Stomach (tissue), 8 donors: ENCODE measurements at regions not wholly inside any gene's neighbourhood (a gene's known extent, or its start where the extent isn't known, plus 50 kb on each side); places are given as distances from the start of the nearest gene placed in this dataset.

Experiments
- DNase-seq, 2 donors: peaks; one replicate each; pipeline versions ENCODE4 v3.0.0 to v3.0.0-alpha.2; 2013 to 2019
- H3K27ac ChIP-seq, 5 donors: fragments of 200-600 bp in 4 of 5; sonication (generic) in 4 of 5; one replicate each; pipeline ENCODE4 v1.5.1; 2013 to 2019; ENCODE audit warnings: mild to moderate bottlenecking in 1 of 5, moderate library complexity in 1 of 5
- H3K27me3 ChIP-seq, 3 donors: fragments of 200-600 bp; sonication (generic); one replicate each; pipeline ENCODE4 v1.5.1; 2017 to 2019; ENCODE audit warnings: mixed run types in 1 of 3
- H3K36me3 ChIP-seq, 4 donors: fragments of 200-600 bp; sonication (generic); 1 replicate in 3 of 4; 2 replicates in 1 of 4; pipeline ENCODE4 v1.5.1; 2016 to 2019
- H3K4me1 ChIP-seq, 4 donors: fragments of 200-600 bp; sonication (generic); one replicate each; pipeline ENCODE4 v1.5.1; 2016 to 2019
- H3K4me3 ChIP-seq, 4 donors: fragments of 200-600 bp; sonication (generic) in 3 of 4; one replicate each; pipeline ENCODE4 v1.5.1; 2016 to 2019; ENCODE audit warnings: mild to moderate bottlenecking in 1 of 4
- H3K9me3 ChIP-seq, 4 donors: fragments of 200-600 bp; sonication (generic); one replicate each; pipeline ENCODE4 v1.5.1; 2016 to 2019
- EP300 ChIP-seq: sonication (generic); formaldehyde crosslinking; IDR thresholded peaks from one replicate; pipeline ENCODE4 v1.6.1; 2017; ENCODE audit warnings: antibody characterized with exemption
- POLR2A ChIP-seq, 4 donors: fragments of 450-650 bp; IDR thresholded peaks; one replicate each; pipeline ENCODE4 v1.6.1; 2016; ENCODE audit warnings: antibody characterized with exemption in 4 of 4, control low read depth in 2 of 4, mild to moderate bottlenecking in 1 of 4, moderate library complexity in 1 of 4
- POLR2AphosphoS5 ChIP-seq, 3 donors: sonication (generic); formaldehyde crosslinking; IDR thresholded peaks; one replicate each; pipeline ENCODE4 v1.6.1; 2016; ENCODE audit warnings: antibody characterized with exemption in 3 of 3
- WGBS, 5 donors: extraction: QIAGEN DNeasy Blood & Tissue Kit in 3 of 5; methylation state at CpG; one replicate each; pipeline versions ENCODE4 v1.1.5 to v1.1.7; 2013 to 2018; 5-methylcytosine and 5-hydroxymethylcytosine counted together
- intact Hi-C: fragments of 100-400 bp; cut with DNase I; formaldehyde crosslinking; loops from one replicate; pipeline ENCODE4 v1.15.1; 2023; ENCODE audit warnings: low total_unique reads
- TF ChIP-seq, protein P1 (sequence below), 7 experiments: fragments of 450-650 bp in 4 of 7; fragments of 200-600 bp in 3 of 7; sonication (generic) in 3 of 7; IDR thresholded peaks; one replicate each; pipeline ENCODE4 v1.5.1; 2016 to 2019; ENCODE audit warnings: antibody characterized with exemption in 7 of 7, control low read depth in 2 of 7, mild to moderate bottlenecking in 1 of 7
- donor health status: healthy with polysubstance abuse.
- donor health status: Bipolar disorder and iron deficiency.
- donor health status: healthy.

DNA sequence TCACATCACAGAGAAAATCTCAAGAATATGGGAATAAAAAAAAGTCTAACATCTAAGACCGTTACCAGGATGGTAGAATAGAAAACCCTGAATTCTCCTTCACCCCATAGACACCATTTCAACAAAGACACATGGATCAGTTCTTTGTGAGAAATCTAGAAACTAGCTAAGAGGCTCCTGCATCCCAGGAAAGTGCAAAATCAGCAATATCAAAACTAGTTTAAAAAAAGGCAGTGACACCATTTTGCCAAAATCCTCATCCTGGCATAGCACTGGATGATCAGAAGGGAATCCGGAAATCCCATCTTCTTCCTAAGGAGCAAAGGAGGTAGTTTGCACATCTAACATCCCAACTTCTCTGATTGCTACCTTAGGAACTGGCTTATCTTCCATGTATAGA is 88.9 kb upstream of the MAGEE2 start:
- TF ChIP-seq EP300: no peak
- no peak for TF ChIP-seq POLR2AphosphoS5 (IDR thresholded peaks at IDR 0.05)
- TF ChIP-seq, protein P1, sequence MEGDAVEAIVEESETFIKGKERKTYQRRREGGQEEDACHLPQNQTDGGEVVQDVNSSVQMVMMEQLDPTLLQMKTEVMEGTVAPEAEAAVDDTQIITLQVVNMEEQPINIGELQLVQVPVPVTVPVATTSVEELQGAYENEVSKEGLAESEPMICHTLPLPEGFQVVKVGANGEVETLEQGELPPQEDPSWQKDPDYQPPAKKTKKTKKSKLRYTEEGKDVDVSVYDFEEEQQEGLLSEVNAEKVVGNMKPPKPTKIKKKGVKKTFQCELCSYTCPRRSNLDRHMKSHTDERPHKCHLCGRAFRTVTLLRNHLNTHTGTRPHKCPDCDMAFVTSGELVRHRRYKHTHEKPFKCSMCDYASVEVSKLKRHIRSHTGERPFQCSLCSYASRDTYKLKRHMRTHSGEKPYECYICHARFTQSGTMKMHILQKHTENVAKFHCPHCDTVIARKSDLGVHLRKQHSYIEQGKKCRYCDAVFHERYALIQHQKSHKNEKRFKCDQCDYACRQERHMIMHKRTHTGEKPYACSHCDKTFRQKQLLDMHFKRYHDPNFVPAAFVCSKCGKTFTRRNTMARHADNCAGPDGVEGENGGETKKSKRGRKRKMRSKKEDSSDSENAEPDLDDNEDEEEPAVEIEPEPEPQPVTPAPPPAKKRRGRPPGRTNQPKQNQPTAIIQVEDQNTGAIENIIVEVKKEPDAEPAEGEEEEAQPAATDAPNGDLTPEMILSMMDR (IDR thresholded peaks at IDR 0.05): no peak
- no peak for TF ChIP-seq POLR2A (IDR thresholded peaks at IDR 0.05)
- Histone ChIP-seq H3K4me3 (no peak overlapping the region), H3K9me3 (peaks cover 0 to 19% (median 4%) of the 10 kb centered on the region in 4 donors), H3K27me3 (no peaks in the 10 kb centered on the region), H3K4me1 (no peaks in the 10 kb centered on the region), H3K36me3 (no peaks in the 10 kb centered on the region), H3K27ac (no peak overlapping the region)
- 67 to 83% (median 77%) methylated on average over 2 of the region's 2 CpGs for WGBS, 5 donors
- DNase-seq: no peak
- intact Hi-C loops: no loop called here

DNA sequence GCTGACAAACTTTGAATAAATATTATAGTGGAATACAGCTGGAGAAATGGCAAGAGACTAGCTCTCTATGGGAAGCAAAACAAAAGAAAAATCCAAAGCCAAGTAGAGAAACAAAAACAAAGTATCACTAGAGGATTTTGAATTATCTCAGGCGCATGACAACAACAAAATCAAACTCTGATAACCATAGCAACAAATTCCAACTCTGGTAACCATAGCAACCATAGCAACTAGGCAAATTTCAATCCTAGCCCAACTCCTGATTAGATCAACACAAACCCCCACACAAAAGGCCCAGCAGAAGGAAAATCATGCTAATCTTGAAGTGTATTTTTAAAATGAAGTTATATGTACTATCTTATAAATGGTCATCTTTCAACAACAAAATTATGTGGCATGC is 98.4 kb upstream of the MAGEE2 start:
- TF ChIP-seq POLR2A (IDR thresholded peaks at IDR 0.05) (no peak), POLR2AphosphoS5 (IDR thresholded peaks at IDR 0.05) (no peak), EP300 (no peak)
- TF ChIP-seq, protein P1 (IDR thresholded peaks at IDR 0.05): no peak
- Histone ChIP-seq H3K9me3 (no peaks in the 10 kb centered on the region), H3K27me3 (peaks cover 0 to 7% (median 0%) of the 10 kb centered on the region in 3 donors), H3K4me3 (no peak overlapping the region), H3K4me1 (no peaks in the 10 kb centered on the region), H3K36me3 (no peaks in the 10 kb centered on the region), H3K27ac (no peak overlapping the region)
- DNase-seq: no peak
- intact Hi-C loops: no loop called here
- WGBS, 5 donors: 27 to 58% (median 40%) methylated on average over 1 of the region's 1 CpG

DNA sequence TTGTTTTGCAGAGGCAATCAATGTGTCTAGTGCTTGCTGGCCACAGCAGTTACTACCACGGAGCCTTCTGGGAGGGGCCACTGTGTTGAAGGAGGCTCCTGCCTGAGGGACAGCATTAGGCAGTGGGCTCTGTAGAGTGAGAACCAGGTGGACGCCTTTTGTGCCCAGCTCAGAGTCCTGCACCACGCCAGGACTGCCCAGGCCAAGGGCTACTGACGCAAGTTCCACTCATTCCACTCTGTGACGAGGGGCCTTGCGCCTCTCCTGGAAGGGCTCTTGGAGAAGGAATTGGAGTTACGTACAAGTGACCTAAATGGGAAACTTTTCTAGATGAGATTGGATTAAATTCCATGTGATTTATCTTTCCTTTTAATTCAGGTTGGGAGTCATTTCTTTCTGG is 102.8 kb upstream of the MAGEE2 start:
- H3K27ac ChIP-seq: no peak overlapping the region
- TF ChIP-seq POLR2AphosphoS5 (IDR thresholded peaks at IDR 0.05) (no peak), EP300 (no peak), POLR2A (IDR thresholded peaks at IDR 0.05) (no peak)
- TF ChIP-seq, protein P1 (IDR thresholded peaks at IDR 0.05): no peak
- intact Hi-C loops: no loop called here
- H3K4me1 ChIP-seq: no peaks in the 10 kb centered on the region
- H3K4me3 ChIP-seq: no peak overlapping the region
- DNase-seq: no peak
- WGBS, 5 donors: 58 to 83% (median 80%) methylated on average over 2 to 7 of the region's 7 CpGs
- no peaks in the 10 kb centered on the region for H3K36me3 ChIP-seq
- no peaks in the 10 kb centered on the region for H3K9me3 ChIP-seq
- H3K27me3 ChIP-seq: no peaks in the 10 kb centered on the region

DNA sequence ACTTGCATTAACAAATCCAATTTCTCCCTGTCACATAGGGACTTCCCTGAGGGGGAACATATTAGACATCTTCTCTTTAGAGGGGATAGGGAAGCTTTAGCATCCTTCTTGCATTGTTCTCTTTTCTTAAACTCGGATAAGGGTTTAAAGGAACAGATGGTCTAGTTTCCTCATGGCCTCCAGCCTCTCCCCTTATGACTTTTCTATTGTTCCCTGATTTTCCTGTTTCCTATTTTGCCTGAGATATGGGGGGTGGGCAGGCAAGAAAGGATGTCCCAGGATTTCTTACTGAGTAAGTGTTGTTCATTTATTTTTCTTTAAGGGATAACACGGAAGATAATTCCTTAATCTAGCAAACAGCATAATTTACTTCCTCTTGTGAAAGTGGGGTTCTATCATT is 107.7 kb upstream of the MAGEE2 start:
- WGBS, 5 donors: 48 to 68% (median 58%) methylated on average over 2 of the region's 2 CpGs
- H3K27ac ChIP-seq: no peak overlapping the region
- H3K27me3 ChIP-seq: peaks cover 0 to 4% (median 0%) of the 10 kb centered on the region in 3 donors
- intact Hi-C loops: no loop called here
- H3K4me3 ChIP-seq: no peak overlapping the region
- no peaks in the 10 kb centered on the region for H3K9me3 ChIP-seq
- DNase-seq: no peak
- H3K4me1 ChIP-seq: no peaks in the 10 kb centered on the region
- no peak for TF ChIP-seq POLR2A (IDR thresholded peaks at IDR 0.05)
- TF ChIP-seq, protein P1 (IDR thresholded peaks at IDR 0.05): no peak
- TF ChIP-seq EP300: no peak
- no peak for TF ChIP-seq POLR2AphosphoS5 (IDR thresholded peaks at IDR 0.05)
- no peaks in the 10 kb centered on the region for H3K36me3 ChIP-seq
